Retinal pigment epithelial cell (primary cell): ENCODE measurements at regions not wholly inside any gene's neighbourhood (a gene's known extent, or its start where the extent isn't known, plus 50 kb on each side); places are given as distances from the start of the nearest gene placed in this dataset.
"Not testable (repeated sequence)": the region's sequence is repeated elsewhere in the genome, so short reads cannot be mapped to it uniquely, and the experiment has no call there.

Experiments
- DNase-seq: peaks from one replicate; pipeline ENCODE4 v3.0.0-alpha.2; 2010; ENCODE audit warnings: low read depth
- H3K4me3 ChIP-seq: 2 replicates; pipeline ENCODE4 v1.5.1; 2011; ENCODE audit warnings: mild to moderate bottlenecking, low read length, control low read depth, moderate library complexity
- CTCF ChIP-seq: conservative IDR thresholded peaks from 2 replicates; pipeline ENCODE4 v1.5.1; 2011; ENCODE audit warnings: low read depth, low read length, control low read depth, inconsistent platforms

- H3K4me3 ChIP-seq, result no peak overlapping the region
- TF ChIP-seq CTCF, result no peak
- DNase-seq, result no peak
Measured at GRCh38 chr1:219708919-219709543, 96.1 kb upstream of the ZC3H11B start.

- not testable (repeated sequence) for DNase-seq
Measured at GRCh38 chr1:219707885-219708284, 95.0 kb upstream of the ZC3H11B start.

GRCh38 chr1:219704331-219704730 is 91.4 kb upstream of the ZC3H11B start:
- DNase-seq, H3K4me3 ChIP-seq: not testable (repeated sequence)

More at GRCh38 chr1:219707885-219708284, 95.0 kb upstream of the ZC3H11B start:
- H3K4me3 ChIP-seq, result not testable (repeated sequence)

- no peak for DNase-seq
- no peak overlapping the region for H3K4me3 ChIP-seq
- no peak for TF ChIP-seq CTCF
Measured at GRCh38 chr1:219703368-219703639, 90.4 kb upstream of the ZC3H11B start.

- TF ChIP-seq CTCF, result no peak
- DNase-seq, result no peak
Measured at GRCh38 chr1:219701476-219701875, 88.6 kb upstream of the ZC3H11B start.

GRCh38 chr1:219699870-219700269 is 87.0 kb upstream of the ZC3H11B start:
- H3K4me3 ChIP-seq, result no peak overlapping the region
- peak; percentile 14 for DNase-seq
- TF ChIP-seq CTCF, result no peak

More at GRCh38 chr1:219701476-219701875, 88.6 kb upstream of the ZC3H11B start:
- H3K4me3 ChIP-seq, result no peak overlapping the region

GRCh38 chr1:219697682-219698081 is 84.8 kb upstream of the ZC3H11B start:
- DNase-seq, result no peak
- TF ChIP-seq CTCF, result no peak
- H3K4me3 ChIP-seq, result no peak overlapping the region

GRCh38 chr1:219692981-219693380 is 80.1 kb upstream of the ZC3H11B start:
- H3K4me3 ChIP-seq, result no peak overlapping the region
- TF ChIP-seq CTCF, result no peak
- no peak for DNase-seq
